H9 (cell line): ENCODE measurements at regions not wholly inside any gene's neighbourhood (a gene's known extent, or its start where the extent isn't known, plus 50 kb on each side); places are given as distances from the start of the nearest gene placed in this dataset.

Experiments used
- DNase-seq: peaks from one replicate; pipeline ENCODE4 v3.0.0-alpha.2; 2017
- H2AFZ ChIP-seq: one replicate; pipeline ENCODE4 v1.6.1; 2013; ENCODE audit warnings: mild to moderate bottlenecking, low read length, control low read depth, moderate library complexity
- H2AK5ac ChIP-seq: 2 replicates; pipeline ENCODE4 v1.6.1; 2013; ENCODE audit warnings: low read length, control low read depth, mixed read lengths; ENCODE audit not compliant: insufficient read length
- H2BK120ac ChIP-seq: one replicate; pipeline ENCODE4 v1.6.1; 2013; ENCODE audit warnings: low read depth, mild to moderate bottlenecking, low read length, control low read depth, inconsistent platforms; ENCODE audit not compliant: poor library complexity, severe bottlenecking
- H2BK12ac ChIP-seq: 2 replicates; pipeline ENCODE4 v1.6.1; 2013; ENCODE audit warnings: low read length, control low read depth, mixed read lengths, low read depth; ENCODE audit not compliant: insufficient read length
- H2BK15ac ChIP-seq: 2 replicates; pipeline ENCODE4 v1.6.1; 2013; ENCODE audit warnings: low read depth, low read length, control low read depth
- H2BK20ac ChIP-seq: one replicate; pipeline ENCODE4 v1.6.1; 2013; ENCODE audit warnings: low read depth, mild to moderate bottlenecking, low read length, control low read depth, inconsistent platforms; ENCODE audit not compliant: poor library complexity, severe bottlenecking
- H2BK5ac ChIP-seq: 2 replicates; pipeline ENCODE4 v1.6.1; 2013; ENCODE audit warnings: low read length, control low read depth, mixed read lengths; ENCODE audit not compliant: insufficient read length
- H3K14ac ChIP-seq: 2 replicates; pipeline ENCODE4 v1.6.1; 2013; ENCODE audit warnings: low read length, control low read depth; ENCODE audit not compliant: insufficient read depth
- H3K18ac ChIP-seq: 2 replicates; pipeline ENCODE4 v1.6.1; 2013; ENCODE audit warnings: low read depth, mild to moderate bottlenecking, mixed read lengths, low read length, control low read depth; ENCODE audit not compliant: insufficient read length
- H3K23ac ChIP-seq: 2 replicates; pipeline ENCODE4 v1.6.1; 2013; ENCODE audit warnings: low read length, control low read depth, mixed read lengths, low read depth; ENCODE audit not compliant: insufficient read length
- H3K23me2 ChIP-seq: 2 replicates; pipeline ENCODE4 v1.6.1; 2013; ENCODE audit warnings: low read depth, mild to moderate bottlenecking, mixed read lengths, low read length, control low read depth; ENCODE audit not compliant: insufficient read length, poor library complexity, severe bottlenecking
- H3K27ac ChIP-seq: 2 replicates; pipeline ENCODE4 v1.5.1; 2013; ENCODE audit warnings: low read length, control low read depth, mixed read lengths, low read depth; ENCODE audit not compliant: insufficient read length
- H3K27me3 ChIP-seq: 2 replicates; pipeline ENCODE4 v1.6.1; 2013; ENCODE audit warnings: low read length, control low read depth, inconsistent platforms; ENCODE audit not compliant: insufficient read depth
- H3K4ac ChIP-seq: 2 replicates; pipeline ENCODE4 v1.6.1; 2013; ENCODE audit warnings: low read depth, mild to moderate bottlenecking, control low read depth, inconsistent platforms, low read length, moderate library complexity
- H3K4me1 ChIP-seq: 2 replicates; pipeline ENCODE4 v1.6.1; 2013; ENCODE audit warnings: low read length, control low read depth, inconsistent platforms; ENCODE audit not compliant: insufficient read depth
- H3K4me2 ChIP-seq: 2 replicates; pipeline ENCODE4 v1.6.1; 2013; ENCODE audit warnings: low read length, control low read depth, mixed read lengths; ENCODE audit not compliant: insufficient read length, insufficient read depth
- H3K56ac ChIP-seq: 2 replicates; pipeline ENCODE4 v1.6.1; 2013; ENCODE audit warnings: low read depth, mild to moderate bottlenecking, mixed read lengths, low read length, control low read depth; ENCODE audit not compliant: insufficient read length
- H3K79me1 ChIP-seq: 2 replicates; pipeline ENCODE4 v1.6.1; 2013; ENCODE audit warnings: low read depth, mild to moderate bottlenecking, moderate library complexity, low read length, control low read depth, inconsistent platforms; ENCODE audit not compliant: insufficient read depth, poor library complexity, severe bottlenecking
- H3K79me2 ChIP-seq: 2 replicates; pipeline ENCODE4 v1.6.1; 2013; ENCODE audit warnings: low read length, control low read depth, inconsistent platforms; ENCODE audit not compliant: insufficient read depth
- H3K9ac ChIP-seq: 2 replicates; pipeline ENCODE4 v1.6.1; 2013; ENCODE audit warnings: low read length, control low read depth, mixed read lengths; ENCODE audit not compliant: insufficient read length; ENCODE audit errors: extremely low read depth
- H3K9me3 ChIP-seq: one replicate; pipeline ENCODE4 v1.6.1; 2013; ENCODE audit warnings: low read depth, low read length, inconsistent platforms; ENCODE audit not compliant: control insufficient read depth
- H3T11ph ChIP-seq: one replicate; pipeline ENCODE4 v1.6.1; 2013; ENCODE audit warnings: mild to moderate bottlenecking, low read length, control low read depth, inconsistent platforms
- H4K20me1 ChIP-seq: one replicate; pipeline ENCODE4 v1.6.1; 2013; ENCODE audit not compliant: control insufficient read depth, insufficient read length, insufficient read depth
- H4K5ac ChIP-seq: 2 replicates; pipeline ENCODE4 v1.6.1; 2013; ENCODE audit warnings: low read depth, mild to moderate bottlenecking, mixed read lengths, low read length, control low read depth; ENCODE audit not compliant: insufficient read length
- H4K8ac ChIP-seq: replicated peaks from 2 replicates; pipeline ENCODE4 v1.6.1; 2013; ENCODE audit warnings: low read length, control low read depth, mixed read lengths, low read depth; ENCODE audit not compliant: insufficient read length
- H4K91ac ChIP-seq: 2 replicates; pipeline ENCODE4 v1.6.1; 2013; ENCODE audit warnings: low read depth, mild to moderate bottlenecking, moderate library complexity, mixed read lengths, low read length, control low read depth; ENCODE audit not compliant: insufficient read length
- H3K27ac Mint-ChIP-seq, 3 experiments: 2 replicates in 2 of 3; 3 replicates in 1 of 3; pipeline ENCODE4 v1.8.0; 2020 to 2021; ENCODE audit warnings: mixed read lengths in 3 of 3, mild to moderate bottlenecking in 1 of 3, moderate library complexity in 1 of 3
- H3K27me3 Mint-ChIP-seq: 2 replicates; pipeline ENCODE4 v1.8.0; 2021; ENCODE audit warnings: low read depth, mild to moderate bottlenecking, moderate library complexity, mixed read lengths
- H3K36me3 Mint-ChIP-seq, 3 experiments: 2 replicates in 2 of 3; 3 replicates in 1 of 3; pipeline ENCODE4 v1.8.0; 2020 to 2021; ENCODE audit warnings: low read depth in 3 of 3, mixed read lengths in 3 of 3; ENCODE audit not compliant: insufficient read depth in 1 of 3
- H3K4me1 Mint-ChIP-seq, 2 experiments: 2 replicates each; pipeline ENCODE4 v1.8.0; 2020; ENCODE audit warnings: mixed read lengths in 2 of 2
- H3K4me3 Mint-ChIP-seq, 2 experiments: 2 replicates in 1 of 2; 3 replicates in 1 of 2; pipeline ENCODE4 v1.8.0; 2020 to 2021; ENCODE audit warnings: mild to moderate bottlenecking in 2 of 2, mixed read lengths in 2 of 2, moderate library complexity in 1 of 2
- H3K9me3 Mint-ChIP-seq, 2 experiments: 2 replicates in 1 of 2; 3 replicates in 1 of 2; pipeline ENCODE4 v1.8.0; 2020; ENCODE audit warnings: mild to moderate bottlenecking in 2 of 2, mixed read lengths in 2 of 2, moderate library complexity in 1 of 2
- CTCF ChIP-seq: fragments of 200-600 bp; sonication (generic); conservative IDR thresholded peaks from 3 replicates; pipeline ENCODE4 v1.8.0; 2021; ENCODE audit warnings: antibody characterized with exemption, mild to moderate bottlenecking
- WGBS: extraction: QIAGEN DNeasy Blood & Tissue Kit; methylation state at CpG from one replicate; pipeline ENCODE4 v1.1.7; 2013; ENCODE audit warnings: missing lambda C conversion rate, low lambda C conversion rate, mixed read lengths; ENCODE audit not compliant: insufficient read length; ENCODE audit errors: extremely low coverage; 5-methylcytosine and 5-hydroxymethylcytosine counted together

- Histone ChIP-seq H3K18ac (no peak overlapping the region), H2AK5ac (no peak overlapping the region), H3K4ac (no peak overlapping the region), H2AFZ (no peak overlapping the region), H3K9me3 (no peaks in the 10 kb centered on the region), H3K9ac (no peak overlapping the region), H2BK5ac (no peak overlapping the region), H3K4me2 (no peak overlapping the region), H3K79me2 (no peaks in the 10 kb centered on the region), H2BK12ac (no peak overlapping the region), H3K23ac (no peak overlapping the region), H2BK20ac (no peak overlapping the region), H4K8ac (no peak overlapping the region), H3K56ac (no peak overlapping the region), H3K14ac (no peak overlapping the region), H3K27me3 (no peaks in the 10 kb centered on the region), H4K20me1 (no peaks in the 10 kb centered on the region), H4K5ac (no peak overlapping the region), H3K23me2 (no peaks in the 10 kb centered on the region), H3K27ac (no peak overlapping the region), H3T11ph (no peak overlapping the region), H4K91ac (no peak overlapping the region), H3K4me1 (no peaks in the 10 kb centered on the region), H2BK15ac (no peak overlapping the region), H3K79me1 (no peaks in the 10 kb centered on the region), H2BK120ac (no peak overlapping the region)
- Mint-ChIP-seq H3K9me3 (no peaks in the 10 kb centered on the region; a peak in 1 of 5 replicates), H3K36me3 (no peaks in the 10 kb centered on the region; a peak in 1 of 7 replicates), H3K4me3 (no peak overlapping the region), H3K27me3 (no peaks in the 10 kb centered on the region), H3K27ac (peak overlapping the region in 2 of 3 experiments; percentile 4 to 34; a peak in 1 of 7 replicates), H3K4me1 (peaks cover 9 to 14% of the 10 kb centered on the region in 2 experiments)
- no peak for TF ChIP-seq CTCF
- no peak for DNase-seq
- WGBS: no CpG with 5 or more reads among the region's 1 CpG
Observed at GRCh38 chr13:84121456-84121855, 239.2 kb upstream of the SLITRK1 start.
